GM12878 (cell line): ENCODE measurements at regions not wholly inside any gene's neighbourhood (a gene's known extent, or its start where the extent isn't known, plus 50 kb on each side); places are given as distances from the start of the nearest gene placed in this dataset.

Experiments
- CBX3 ChIP-seq: fragments of 200-600 bp; sonication (generic); IDR thresholded peaks from 2 replicates; pipeline ENCODE4 v1.6.1; 2016; ENCODE audit warnings: low read depth, borderline replicate concordance
- CEBPB ChIP-seq, 2 experiments: fragments of 150-350 bp in 1 of 2; IDR thresholded peaks; 2 replicates each; pipeline ENCODE4 v1.6.1; 2012 to 2014; ENCODE audit warnings: low read depth in 2 of 2, low read length in 2 of 2, borderline replicate concordance in 1 of 2, inconsistent platforms in 1 of 2
- CEBPZ ChIP-seq: fragments of 150-350 bp; IDR thresholded peaks from 2 replicates; pipeline ENCODE4 v1.6.1; 2016; ENCODE audit warnings: low read depth, low read length
- CTCF ChIP-seq, 3 experiments: IDR thresholded peaks in 2 of 3; conservative IDR thresholded peaks in 1 of 3; 2 replicates each; pipeline ENCODE4 v1.5.1; 2011; ENCODE audit warnings: low read depth in 3 of 3, low read length in 3 of 3, mild to moderate bottlenecking in 3 of 3, control low read depth in 2 of 3, moderate library complexity in 2 of 3, inconsistent platforms in 1 of 3, mixed read lengths in 1 of 3; ENCODE audit not compliant: control insufficient read depth in 2 of 3, insufficient read depth in 1 of 3; ENCODE audit errors: extremely low read depth in 1 of 3
- IKZF1 ChIP-seq: fragments of 450-650 bp; conservative IDR thresholded peaks from 2 replicates; pipeline ENCODE4 v1.6.1; 2017; ENCODE audit warnings: antibody characterized with exemption, mild to moderate bottlenecking
- KAT2A ChIP-seq: conservative IDR thresholded peaks from 2 replicates; pipeline ENCODE4 v1.6.1; 2011; ENCODE audit warnings: low read depth, low read length; ENCODE audit not compliant: control insufficient read depth
- MEF2B ChIP-seq: fragments of 450-650 bp; IDR thresholded peaks from 2 replicates; pipeline ENCODE4 v1.6.1; 2018; ENCODE audit warnings: mild to moderate bottlenecking, moderate library complexity; ENCODE audit not compliant: partially characterized antibody, poor library complexity, severe bottlenecking
- MTA2 ChIP-seq: fragments of 450-650 bp; IDR thresholded peaks from 2 replicates; pipeline ENCODE4 v1.6.1; 2016; ENCODE audit warnings: low read depth, mild to moderate bottlenecking, moderate library complexity
- NFYA ChIP-seq: IDR thresholded peaks from 2 replicates; pipeline ENCODE4 v1.6.1; 2011; ENCODE audit warnings: low read depth, mild to moderate bottlenecking, low read length, improper control_type of control experiment, borderline replicate concordance
- PRDM15 ChIP-seq: fragments of 450-650 bp; formaldehyde crosslinking; IDR thresholded peaks from 2 replicates; pipeline ENCODE4 v1.4.0; 2020; ENCODE audit warnings: mild to moderate bottlenecking, moderate library complexity
- RAD51 ChIP-seq: fragments of 450-650 bp; IDR thresholded peaks from 2 replicates; pipeline ENCODE4 v1.6.1; 2016; ENCODE audit warnings: moderate library complexity, mild to moderate bottlenecking, inconsistent platforms
- RBBP5 ChIP-seq: fragments of 200-600 bp; sonication (generic); conservative IDR thresholded peaks from 2 replicates; pipeline ENCODE4 v1.6.1; 2016
- SMAD1 ChIP-seq: fragments of 450-650 bp; IDR thresholded peaks from 2 replicates; pipeline ENCODE4 v1.6.1; 2018; ENCODE audit warnings: mild to moderate bottlenecking, low read depth; ENCODE audit not compliant: partially characterized antibody
- SMC3 ChIP-seq: IDR thresholded peaks from 2 replicates; pipeline ENCODE4 v1.6.1; 2011; ENCODE audit warnings: low read length, improper control_type of control experiment, borderline replicate concordance
- USF2 ChIP-seq: IDR thresholded peaks from 2 replicates; pipeline ENCODE4 v1.6.1; 2011; ENCODE audit warnings: low read depth, low read length, improper control_type of control experiment, borderline replicate concordance
- ZNF274 ChIP-seq: IDR thresholded peaks from one replicate; pipeline ENCODE4 v1.8.0; 2011; ENCODE audit not compliant: insufficient read length, insufficient read depth

GRCh38 chr6:27838058-27838944 is 73.9 kb downstream of the OR2B2 start (continued):
- TF ChIP-seq SMAD1, result peak; percentile 94
- no peak for TF ChIP-seq CTCF (IDR thresholded peaks at IDR 0.05 in 2 of 3, conservative IDR thresholded peaks at IDR 0.05 in 1 of 3; ENCODE audit: control insufficient read depth in 2 of 3, extremely low read depth in 1 of 3, insufficient read depth in 1 of 3, low read depth in 3 of 3, low read length in 3 of 3)
- peak; percentile 22; the same call in 1 of the 2 replicates for TF ChIP-seq RAD51
- no peak for TF ChIP-seq KAT2A
- TF ChIP-seq PRDM15 (CRISPR knock-in tag), result no peak
- no peak for TF ChIP-seq MEF2B
- TF ChIP-seq CEBPZ, result no peak
- TF ChIP-seq SMC3, result no peak
- peak; percentile 18; the same call in 1 of the 2 replicates for TF ChIP-seq IKZF1
- TF ChIP-seq CEBPB (IDR thresholded peaks at IDR 0.05; ENCODE audit: borderline replicate concordance in 1 of 2, low read depth in 2 of 2, low read length in 2 of 2), result no peak
- no peak for TF ChIP-seq RBBP5
- no peak for TF ChIP-seq CBX3
- TF ChIP-seq MTA2, result 0 out of 2 replicates have a peak, but pooled peaks have one; percentile 17
- peak; percentile 63 for TF ChIP-seq NFYA
- TF ChIP-seq USF2, result no peak
- TF ChIP-seq ZNF274, result no peak
